MM.1S (cell line): ENCODE measurements at regions not wholly inside any gene's neighbourhood (a gene's known extent, or its start where the extent isn't known, plus 50 kb on each side); places are given as distances from the start of the nearest gene placed in this dataset.

Source experiments
- CTCF ChIP-seq: fragments of 300-600 bp; sonication (generic); IDR thresholded peaks from 2 replicates; pipeline ENCODE4 v1.5.1; 2016; ENCODE audit warnings: antibody characterized with exemption, low read length, mixed read lengths
- EZH2 ChIP-seq: fragments of 300-600 bp; sonication (generic); optimal IDR thresholded peaks from 2 replicates; pipeline ENCODE3; 2017; ENCODE audit warnings: low read depth, mild to moderate bottlenecking, antibody characterized with exemption, low read length, mixed read lengths
- EZH2phosphoT487 ChIP-seq: fragments of 300-600 bp; sonication (generic); IDR thresholded peaks from 2 replicates; pipeline ENCODE4 v1.6.1; 2018; ENCODE audit warnings: antibody characterized with exemption, low read length

DNA sequence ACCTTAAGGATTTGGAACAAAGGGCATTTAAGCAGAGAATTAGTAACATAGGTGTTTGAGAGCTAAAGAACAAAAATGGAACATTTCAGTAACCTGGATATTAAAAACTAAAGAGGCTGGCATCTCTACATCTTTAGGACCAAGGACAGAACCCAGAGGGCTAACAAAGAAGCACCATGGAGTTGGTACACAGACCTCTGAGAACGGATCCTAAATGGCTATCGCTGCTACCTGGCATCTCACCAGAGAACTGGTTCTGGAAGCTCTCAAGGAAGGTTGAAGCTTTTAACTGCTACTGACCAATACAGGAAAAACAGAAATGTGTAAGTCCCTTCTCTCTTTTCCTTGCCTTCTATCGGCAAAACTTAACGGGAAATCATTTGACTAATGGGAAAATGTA is 118.4 kb upstream of the TLL1 start:
- TF ChIP-seq EZH2phosphoT487 (no peak), CTCF (no peak), EZH2 (no peak)
